GM23338 (cell line): ENCODE measurements at regions not wholly inside any gene's neighbourhood (a gene's known extent, or its start where the extent isn't known, plus 50 kb on each side); places are given as distances from the start of the nearest gene placed in this dataset.

Experiments
- ATAC-seq: fragments of 200-7000 bp; cut with Tn5 transposase; 3 replicates; pipeline ENCODE4 v1.9.1; 2020
- DNase-seq: peaks from one replicate; pipeline ENCODE4 v3.0.0-alpha.2; 2015; ENCODE audit warnings: low spot score
- H2AFZ ChIP-seq: fragments of 200-600 bp; sonication (generic); 2 replicates; pipeline ENCODE4 v1.8.0; 2016; ENCODE audit warnings: antibody characterized with exemption, mild to moderate bottlenecking, moderate library complexity
- H3F3A ChIP-seq: fragments of 200-600 bp; sonication (generic); replicated peaks from 2 replicates; pipeline ENCODE4 v1.8.0; 2017; ENCODE audit warnings: antibody characterized with exemption, mixed run types, low read depth
- H3K27ac ChIP-seq: fragments of 200-600 bp; sonication (generic); 2 replicates; pipeline ENCODE4 v1.6.1; 2016; ENCODE audit warnings: low read depth
- H3K27me3 ChIP-seq: fragments of 200-600 bp; sonication (generic); 2 replicates; pipeline ENCODE4 v1.8.0; 2016; ENCODE audit warnings: mild to moderate bottlenecking, mixed run types, moderate library complexity; ENCODE audit not compliant: insufficient read depth
- H3K36me3 ChIP-seq: fragments of 200-600 bp; sonication (generic); 2 replicates; pipeline ENCODE4 v1.8.0; 2016; ENCODE audit warnings: mild to moderate bottlenecking; ENCODE audit not compliant: insufficient read depth
- H3K4me1 ChIP-seq: fragments of 200-600 bp; sonication (generic); 2 replicates; pipeline ENCODE4 v1.8.0; 2016; ENCODE audit warnings: mild to moderate bottlenecking, moderate library complexity; ENCODE audit not compliant: insufficient read depth
- H3K4me2 ChIP-seq: fragments of 200-600 bp; sonication (generic); 2 replicates; pipeline ENCODE4 v1.7.1; 2017; ENCODE audit warnings: mixed run types
- H3K4me3 ChIP-seq: fragments of 200-600 bp; sonication (generic); 2 replicates; pipeline ENCODE4 v1.6.1; 2016; ENCODE audit warnings: mixed run types
- H3K79me2 ChIP-seq: fragments of 200-600 bp; sonication (generic); replicated peaks from 2 replicates; pipeline ENCODE4 v1.8.0; 2017; ENCODE audit warnings: mild to moderate bottlenecking; ENCODE audit not compliant: insufficient read depth
- H3K9me2 ChIP-seq: fragments of 200-600 bp; sonication (generic); 2 replicates; pipeline ENCODE4 v1.8.0; 2017; ENCODE audit not compliant: insufficient read depth
- H4K20me1 ChIP-seq: fragments of 200-600 bp; sonication (generic); replicated peaks from 2 replicates; pipeline ENCODE4 v1.8.0; 2017; ENCODE audit warnings: mild to moderate bottlenecking; ENCODE audit not compliant: insufficient read depth
- H3K27ac Mint-ChIP-seq: 2 replicates; pipeline ENCODE4 v1.8.0; 2020; ENCODE audit warnings: inconsistent platforms, mild to moderate bottlenecking, moderate library complexity, mixed read lengths
- H3K27me3 Mint-ChIP-seq: 3 replicates; pipeline ENCODE4 v1.8.0; 2022; ENCODE audit warnings: low read depth, mild to moderate bottlenecking, moderate library complexity, mixed read lengths, inconsistent platforms; ENCODE audit not compliant: insufficient read depth, poor library complexity
- H3K36me3 Mint-ChIP-seq: 3 replicates; pipeline ENCODE4 v1.8.0; 2021; ENCODE audit warnings: low read depth, mild to moderate bottlenecking, inconsistent platforms, moderate library complexity, mixed read lengths
- H3K4me1 Mint-ChIP-seq: 3 replicates; pipeline ENCODE4 v1.8.0; 2020; ENCODE audit warnings: mild to moderate bottlenecking, inconsistent platforms, mixed read lengths
- H3K4me3 Mint-ChIP-seq: 3 replicates; pipeline ENCODE4 v1.8.0; 2021; ENCODE audit warnings: moderate library complexity, mild to moderate bottlenecking, inconsistent platforms, mixed read lengths
- H3K9me3 Mint-ChIP-seq: 3 replicates; pipeline ENCODE4 v1.8.0; 2020; ENCODE audit warnings: moderate library complexity, mild to moderate bottlenecking, inconsistent platforms, mixed read lengths
- CREB1 ChIP-seq: fragments of 250-450 bp; sonication (Bioruptor Pico); IDR thresholded peaks from 2 replicates; pipeline ENCODE4 v1.5.0; 2020; ENCODE audit warnings: low read depth, mild to moderate bottlenecking, moderate library complexity
- CTCF ChIP-seq, 2 experiments: fragments of 200-600 bp in 1 of 2; sonication (generic) in 1 of 2; conservative IDR thresholded peaks; 2 replicates each; pipeline versions ENCODE4 v1.5.1 to v1.6.1; 2016 to 2017; ENCODE audit warnings: antibody characterized with exemption in 2 of 2, low read depth in 2 of 2, mild to moderate bottlenecking in 2 of 2, moderate library complexity in 1 of 2
- ETS1 ChIP-seq: IDR thresholded peaks from 2 replicates; pipeline ENCODE4 v1.6.1; 2016; ENCODE audit warnings: antibody characterized with exemption
- EZH2 ChIP-seq: fragments of 200-600 bp; sonication (generic); IDR thresholded peaks from one replicate; pipeline ENCODE4 v1.8.0; 2017; ENCODE audit warnings: antibody characterized with exemption, mild to moderate bottlenecking, low read depth; ENCODE audit not compliant: unreplicated experiment
- EZH2phosphoT487 ChIP-seq: fragments of 200-600 bp; sonication (generic); IDR thresholded peaks from one replicate; pipeline ENCODE4 v1.8.1; 2018; ENCODE audit warnings: antibody characterized with exemption; ENCODE audit not compliant: unreplicated experiment
- JUNB ChIP-seq: IDR thresholded peaks from one replicate; pipeline ENCODE4 v1.6.1; 2016; ENCODE audit warnings: antibody characterized with exemption; ENCODE audit not compliant: unreplicated experiment
- NANOG ChIP-seq: IDR thresholded peaks from 2 replicates; pipeline ENCODE4 v1.6.1; 2016; ENCODE audit warnings: antibody characterized with exemption, borderline replicate concordance
- POLR2AphosphoS5 ChIP-seq: IDR thresholded peaks from 2 replicates; pipeline ENCODE4 v1.6.1; 2016; ENCODE audit warnings: antibody characterized with exemption, low read depth
- STAT1 ChIP-seq: IDR thresholded peaks from one replicate; pipeline ENCODE4 v1.6.1; 2016; ENCODE audit warnings: antibody characterized with exemption; ENCODE audit not compliant: unreplicated experiment
- ZNF331 ChIP-seq: fragments of 250-450 bp; sonication (Bioruptor Pico); IDR thresholded peaks from 2 replicates; pipeline ENCODE4 v1.5.0; 2020; ENCODE audit warnings: low read depth, mild to moderate bottlenecking, moderate library complexity

GRCh38 chr6:139751179-139751578 is 376.7 kb upstream of the CITED2 start:
- H3K4me3 Mint-ChIP-seq = no peak overlapping the region
- Histone ChIP-seq H3K27ac (no peak overlapping the region), H3K79me2 (no peaks in the 10 kb centered on the region), H3K27me3 (no peaks in the 10 kb centered on the region), H3K36me3 (no peaks in the 10 kb centered on the region), H2AFZ (peak overlapping the region; percentile 33; the same call in 1 of the 2 replicates), H3K4me2 (no peak overlapping the region), H3K9me2 (no peaks in the 10 kb centered on the region), H3F3A (no peaks in the 10 kb centered on the region), H4K20me1 (no peaks in the 10 kb centered on the region), H3K4me1 (no peaks in the 10 kb centered on the region), H3K4me3 (no peak overlapping the region)
- peaks cover 14% of the 10 kb centered on the region; the same call in 2 of the 3 replicates for H3K4me1 Mint-ChIP-seq
- H3K27ac Mint-ChIP-seq = no peak overlapping the region
- H3K9me3 Mint-ChIP-seq = no peaks in the 10 kb centered on the region
- no peaks in the 10 kb centered on the region for H3K36me3 Mint-ChIP-seq
- no peak for ATAC-seq
- TF ChIP-seq CTCF (conservative IDR thresholded peaks at IDR 0.05; ENCODE audit: low read depth in 2 of 2) (no peak), CREB1 (CRISPR knock-in tag) (no peak), EZH2 (no peak), ETS1 (no peak), JUNB (no peak), NANOG (no peak), STAT1 (no peak), POLR2AphosphoS5 (no peak)
- DNase-seq = no peak
- H3K27me3 Mint-ChIP-seq = no peaks in the 10 kb centered on the region

- H3K4me2 ChIP-seq = no peak overlapping the region
- Mint-ChIP-seq H3K9me3 (no peaks in the 10 kb centered on the region), H3K36me3 (no peaks in the 10 kb centered on the region), H3K4me3 (no peak overlapping the region), H3K4me1 (peaks cover 3% of the 10 kb centered on the region; the same call in 2 of the 3 replicates), H3K27ac (no peak overlapping the region), H3K27me3 (no peaks in the 10 kb centered on the region)
- no peaks in the 10 kb centered on the region for H3K27me3 ChIP-seq
- DNase-seq (no peak), ATAC-seq (no peak)
- H3K36me3 ChIP-seq = no peaks in the 10 kb centered on the region
- no peaks in the 10 kb centered on the region for H4K20me1 ChIP-seq
- no peak overlapping the region for H3K27ac ChIP-seq
- no peak overlapping the region for H2AFZ ChIP-seq
- no peaks in the 10 kb centered on the region for H3K79me2 ChIP-seq
- TF ChIP-seq ZNF331 (CRISPR knock-in tag) = no peak
- no peak for TF ChIP-seq EZH2phosphoT487
- no peak overlapping the region for H3K4me3 ChIP-seq
- H3K4me1 ChIP-seq = no peaks in the 10 kb centered on the region
- no peaks in the 10 kb centered on the region for H3F3A ChIP-seq
- H3K9me2 ChIP-seq = no peaks in the 10 kb centered on the region
Measured at GRCh38 chr6:139748353-139749146, 374.1 kb upstream of the CITED2 start.
